SH-SY5Y (cell line): ENCODE measurements at regions not wholly inside any gene's neighbourhood (a gene's known extent, or its start where the extent isn't known, plus 50 kb on each side); places are given as distances from the start of the nearest gene placed in this dataset.

ENCODE experiments used
- GATA2 ChIP-seq: IDR thresholded peaks from 2 replicates; pipeline ENCODE4 v1.6.1; 2011; ENCODE audit warnings: mild to moderate bottlenecking, low read depth, low read length
- GATA3 ChIP-seq: IDR thresholded peaks from 2 replicates; pipeline ENCODE4 v1.6.1; 2011; ENCODE audit warnings: low read depth, mild to moderate bottlenecking, low read length, moderate library complexity

DNA sequence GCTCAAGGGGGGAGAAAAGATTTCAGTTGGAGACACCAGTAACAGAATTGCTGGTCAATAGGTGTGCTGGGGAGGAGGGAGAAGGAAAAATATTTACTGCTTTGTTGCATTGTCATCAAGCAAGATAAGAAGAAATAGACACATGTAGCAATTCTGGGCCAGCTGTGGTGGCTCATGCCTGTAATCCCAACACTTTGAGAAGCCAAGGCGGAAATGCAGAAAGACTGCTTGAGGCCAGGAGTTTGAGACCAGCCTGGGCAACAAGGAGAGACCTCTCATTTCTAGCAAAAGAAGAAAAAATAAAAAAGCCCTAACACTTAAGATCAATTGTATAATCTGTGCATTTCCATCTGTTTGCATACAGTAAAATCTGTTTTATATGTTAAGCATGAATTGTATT is 126.6 kb downstream of the ZFP64 start:
- TF ChIP-seq GATA2 (no peak), GATA3 (no peak)

DNA sequence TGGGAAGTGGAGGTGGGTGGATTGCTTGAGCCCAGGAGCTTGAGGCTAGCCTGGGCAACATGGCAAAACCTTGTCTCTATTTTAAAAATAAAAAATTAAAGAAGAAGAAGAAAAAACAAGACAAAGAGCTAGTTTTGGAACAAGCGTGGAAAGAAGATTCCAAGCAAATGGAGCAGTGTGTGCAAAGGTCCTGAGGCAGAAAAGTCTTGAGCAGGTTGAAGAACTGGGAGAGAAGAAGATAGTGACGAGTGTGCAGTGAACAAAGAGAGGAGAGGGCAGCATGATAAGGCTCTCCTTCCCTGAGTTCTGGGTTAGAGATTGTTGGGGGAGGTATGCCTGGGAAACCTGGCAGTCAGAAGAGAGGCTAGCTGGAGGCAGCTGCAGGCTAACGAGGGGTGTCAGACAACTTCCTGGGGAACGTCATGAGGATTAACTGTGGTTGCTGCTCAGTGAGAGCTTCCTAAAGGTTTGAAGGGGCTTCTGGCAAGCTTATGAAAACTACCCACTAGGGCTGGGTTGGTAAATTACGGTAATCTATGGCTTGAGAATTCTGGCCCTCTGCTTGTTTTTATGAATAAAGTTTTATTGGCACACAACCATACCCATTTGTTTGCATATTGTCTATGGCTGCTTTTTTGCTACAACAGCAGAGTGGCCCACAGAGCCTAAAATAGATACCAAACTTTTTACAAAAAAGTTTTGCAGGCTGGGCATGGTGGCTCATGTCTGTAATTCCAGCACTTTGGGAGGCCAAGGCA is 128.9 kb downstream of the ZFP64 start:
- TF ChIP-seq GATA2: no peak
- TF ChIP-seq GATA3: no peak

DNA sequence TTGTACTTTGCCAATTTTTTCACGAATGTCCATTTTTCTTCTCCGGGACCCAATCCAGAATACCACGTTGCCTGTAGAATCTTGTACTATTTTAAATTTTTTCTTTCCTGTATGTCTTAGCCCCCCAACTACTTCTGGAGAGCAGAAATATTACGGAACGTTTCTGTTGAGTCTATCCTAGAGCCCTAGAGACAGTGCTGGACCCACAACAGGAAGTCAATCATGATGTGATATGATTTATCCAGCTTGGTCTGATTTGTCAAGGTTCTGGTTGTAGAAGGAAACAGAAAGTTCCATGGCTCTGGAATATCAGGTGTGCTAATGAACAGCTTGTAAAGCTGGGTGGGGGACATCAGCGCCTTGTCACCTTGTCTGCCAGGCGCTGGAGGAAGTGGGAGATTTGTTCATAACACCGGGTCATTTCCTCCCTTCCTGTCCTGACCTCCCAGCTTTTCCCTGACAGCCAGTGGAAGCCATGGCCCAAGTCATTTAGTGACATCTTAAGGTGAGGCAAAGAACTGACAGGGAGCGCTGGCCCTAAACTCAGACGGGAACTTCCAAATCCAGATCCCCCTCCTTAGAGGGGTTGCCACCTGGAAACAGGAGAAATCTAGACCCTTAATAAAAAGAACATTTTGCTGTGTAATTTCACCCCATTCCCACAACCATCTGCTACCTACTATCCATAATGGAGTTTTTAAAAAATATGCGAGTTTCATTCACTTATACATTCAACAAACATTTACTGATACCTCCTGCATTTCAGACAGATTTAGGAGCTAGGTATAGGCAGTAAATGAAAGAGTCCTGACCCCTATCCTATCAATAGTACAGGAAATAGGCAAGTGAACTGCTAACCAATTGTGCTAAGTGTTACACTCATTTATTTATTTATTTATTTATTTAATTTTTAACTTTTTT is 130.5 kb downstream of the ZFP64 start:
- no peak for TF ChIP-seq GATA2
- TF ChIP-seq GATA3: no peak

DNA sequence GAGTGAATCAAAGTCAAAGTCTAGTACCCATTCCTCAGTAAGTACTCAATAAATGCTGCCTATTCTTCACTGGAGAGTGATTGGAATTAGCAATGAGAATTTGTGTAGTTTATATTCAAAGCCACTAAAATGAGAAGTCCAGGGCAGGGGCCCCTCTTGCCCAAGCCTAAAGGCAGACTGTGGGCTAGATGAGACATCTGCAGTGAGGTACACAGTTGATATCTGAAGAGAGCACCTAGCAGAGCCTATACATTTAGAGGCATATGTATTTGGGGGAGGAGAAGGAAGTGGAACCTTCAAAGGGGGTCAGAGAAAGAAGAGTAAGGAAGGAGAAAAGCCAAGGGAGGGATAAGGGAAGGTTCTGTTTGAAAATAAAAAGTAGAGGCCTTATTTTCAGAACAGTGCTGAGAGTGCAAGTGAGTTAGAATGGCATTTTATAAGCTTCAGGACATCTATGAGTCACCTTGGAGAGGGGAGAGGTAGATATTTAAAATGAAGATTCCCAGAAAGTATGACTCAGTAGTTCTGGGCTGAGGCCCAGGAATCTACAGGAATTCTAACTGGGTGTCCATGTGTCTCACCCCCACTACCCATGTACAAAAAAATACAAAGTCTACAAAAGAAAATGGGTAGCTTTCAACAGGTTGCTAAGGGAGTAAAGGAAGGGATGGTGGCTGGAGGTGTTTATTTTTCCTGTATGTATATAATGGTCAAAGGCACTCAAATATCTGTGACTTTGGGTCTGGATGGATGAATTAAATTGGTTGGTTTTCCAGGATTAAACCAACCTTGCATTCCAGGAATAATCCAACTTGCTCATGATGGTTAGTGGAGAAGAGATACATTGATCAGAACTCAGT is 135.1 kb downstream of the ZFP64 start:
- TF ChIP-seq GATA2 (no peak), GATA3 (no peak)

DNA sequence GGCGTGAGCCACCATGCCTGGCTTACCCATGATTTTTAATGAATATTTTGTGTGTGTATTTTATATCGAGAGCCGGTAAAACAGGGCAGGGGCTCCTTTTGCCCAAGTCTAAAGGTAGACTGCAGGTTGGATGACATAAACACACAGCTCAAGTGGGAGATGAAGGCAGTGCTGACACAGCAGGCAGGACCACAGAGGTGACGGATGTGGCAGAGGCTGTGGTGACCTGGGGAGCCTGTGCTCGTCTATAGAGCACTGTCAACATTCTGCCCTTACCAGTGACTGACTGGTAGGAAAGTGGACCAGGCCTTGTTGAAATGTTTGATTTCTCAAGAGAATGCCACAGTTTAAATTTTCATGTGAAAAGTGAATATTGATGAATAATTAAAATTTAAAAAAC is 137.5 kb downstream of the ZFP64 start:
- TF ChIP-seq GATA2 (no peak), GATA3 (no peak)

DNA sequence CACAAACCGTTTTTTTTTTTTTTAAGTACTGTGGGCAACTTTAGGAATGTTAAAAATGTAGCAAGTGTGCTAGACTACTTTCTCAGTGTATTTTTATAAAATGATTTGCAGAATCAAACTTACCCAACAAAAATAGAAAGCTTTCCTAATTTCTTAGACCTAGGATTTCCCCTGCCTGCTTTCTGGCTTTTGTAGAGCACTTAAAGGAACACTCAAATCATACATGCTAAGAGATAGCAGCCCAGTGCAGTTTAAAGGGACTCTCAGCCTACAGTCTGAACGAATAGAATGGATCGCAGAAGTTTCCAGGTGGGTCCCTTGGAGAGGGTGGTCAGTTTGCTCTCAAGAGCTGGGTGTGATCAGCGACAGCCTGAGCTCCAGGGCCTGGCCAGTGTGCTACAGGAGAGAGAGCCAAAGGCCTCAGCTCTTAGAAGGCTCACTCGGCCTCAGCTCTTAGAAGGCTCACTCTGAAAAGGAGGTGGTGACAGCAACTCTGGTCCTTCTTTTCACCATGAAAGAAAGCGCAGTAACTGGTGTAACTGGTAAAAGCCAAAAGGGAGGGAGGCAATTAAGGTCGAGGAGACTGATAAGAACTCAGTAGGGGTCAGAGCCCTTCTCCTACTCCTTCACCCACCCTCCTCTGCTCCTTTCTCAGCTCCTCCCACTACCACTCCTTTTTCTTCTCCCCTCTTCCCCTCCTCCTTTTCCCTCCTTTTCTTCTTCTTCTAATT is 142.4 kb downstream of the ZFP64 start:
- TF ChIP-seq GATA3 (no peak), GATA2 (no peak)

DNA sequence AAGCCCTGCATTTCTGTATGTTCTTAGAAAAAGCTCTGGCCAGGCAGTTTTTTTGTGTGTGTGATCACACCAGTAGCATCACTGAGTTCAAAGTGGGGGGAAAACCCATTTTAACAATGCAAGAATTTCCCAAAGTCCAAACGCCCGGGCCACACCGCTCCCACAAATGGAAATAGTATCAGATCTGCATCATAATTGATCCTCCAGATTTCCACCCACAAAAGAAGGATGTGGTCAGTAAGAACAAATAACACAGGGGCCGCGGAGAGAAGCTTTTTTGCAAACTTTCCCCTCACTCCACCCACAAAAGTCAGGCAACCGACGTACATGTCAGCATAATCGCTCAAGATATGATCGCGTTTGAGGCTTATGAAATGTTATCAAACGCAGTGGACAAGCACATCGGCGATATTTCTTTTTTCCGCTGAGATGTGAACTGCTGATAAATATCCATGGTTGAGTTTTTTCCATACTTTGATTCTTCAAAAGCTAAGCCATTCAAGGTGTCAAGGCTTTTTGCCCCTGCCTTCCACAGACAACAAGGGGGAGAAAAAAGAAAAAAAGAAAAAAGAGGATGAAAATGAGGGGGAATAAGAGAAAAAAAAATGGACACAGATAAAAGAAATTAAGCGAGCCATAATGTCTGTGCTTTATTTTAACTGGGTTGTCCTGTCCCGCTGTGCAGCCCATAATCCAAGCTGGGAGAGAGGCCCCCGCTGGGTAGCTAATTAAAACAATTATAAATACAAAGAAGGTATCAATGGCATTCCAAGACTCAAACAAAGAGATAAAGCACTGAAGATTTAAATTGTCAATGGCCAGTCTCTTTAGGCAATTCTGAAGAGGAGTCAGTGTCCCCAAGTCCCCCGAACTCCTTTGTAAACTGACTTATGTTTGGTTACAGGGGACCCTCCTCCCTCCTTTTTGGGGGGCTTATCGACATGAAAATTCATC is 143.5 kb downstream of the ZFP64 start:
- peak; percentile 84 for TF ChIP-seq GATA2
- peak; percentile 64 for TF ChIP-seq GATA3

DNA sequence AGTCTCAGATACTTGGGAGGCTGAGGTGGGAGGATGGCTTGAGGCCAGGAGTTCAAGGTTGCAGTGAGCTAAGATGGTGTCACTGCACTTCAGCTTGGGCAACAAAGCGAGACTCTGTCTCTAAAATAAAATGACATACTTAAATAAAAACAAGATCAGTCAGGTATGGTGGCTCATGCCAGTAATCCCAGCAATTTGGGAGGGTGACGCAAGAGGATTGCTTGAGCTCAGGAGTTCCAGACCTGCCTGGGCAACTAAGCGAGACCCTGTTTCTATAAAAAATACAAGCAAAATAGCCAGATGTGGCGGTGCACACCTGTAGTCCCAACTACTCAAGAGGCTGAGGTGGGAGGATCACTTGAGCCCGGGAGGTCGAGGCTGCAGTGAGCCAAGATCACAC is 149.6 kb downstream of the ZFP64 start:
- no peak for TF ChIP-seq GATA2
- no peak for TF ChIP-seq GATA3

DNA sequence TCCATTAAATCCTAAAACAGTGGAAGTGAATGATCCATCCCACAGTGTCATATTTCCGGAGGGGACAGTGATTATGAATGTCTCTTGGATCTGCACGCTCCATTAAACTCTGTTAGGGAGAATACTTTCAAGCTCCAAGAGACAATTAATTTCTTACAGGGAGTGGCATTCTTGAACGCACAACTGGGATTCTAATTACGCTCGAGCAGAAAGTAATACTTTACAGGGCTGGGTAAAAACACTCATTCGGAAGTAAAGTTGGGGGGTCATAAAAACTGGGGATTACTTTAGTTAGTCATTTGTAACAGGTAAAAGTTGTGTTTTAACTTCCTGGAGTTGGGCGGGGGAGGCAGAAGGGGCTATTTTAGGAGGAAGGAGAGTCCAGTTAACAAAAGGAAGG is 151.8 kb downstream of the ZFP64 start:
- no peak for TF ChIP-seq GATA2
- TF ChIP-seq GATA3: no peak

DNA sequence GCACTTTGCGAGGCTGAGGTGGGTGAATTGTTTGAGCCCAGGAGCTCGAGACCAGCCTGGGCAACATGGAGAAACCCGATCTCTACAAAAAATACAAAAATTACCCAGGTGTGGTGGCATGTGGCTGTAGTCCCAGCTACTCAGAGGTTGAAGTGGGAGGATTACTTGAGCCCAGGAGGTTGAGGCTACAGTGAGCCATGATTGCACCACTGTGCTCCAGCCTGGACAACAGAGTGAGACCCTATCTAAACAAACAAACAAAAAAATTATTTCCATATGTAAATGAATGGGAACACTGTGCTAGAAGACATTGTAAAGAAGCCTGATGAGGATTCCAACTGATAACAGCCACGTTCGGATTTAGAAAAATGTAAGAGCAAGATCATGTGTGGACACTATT is 154.2 kb downstream of the ZFP64 start:
- TF ChIP-seq GATA3 (no peak), GATA2 (no peak)

DNA sequence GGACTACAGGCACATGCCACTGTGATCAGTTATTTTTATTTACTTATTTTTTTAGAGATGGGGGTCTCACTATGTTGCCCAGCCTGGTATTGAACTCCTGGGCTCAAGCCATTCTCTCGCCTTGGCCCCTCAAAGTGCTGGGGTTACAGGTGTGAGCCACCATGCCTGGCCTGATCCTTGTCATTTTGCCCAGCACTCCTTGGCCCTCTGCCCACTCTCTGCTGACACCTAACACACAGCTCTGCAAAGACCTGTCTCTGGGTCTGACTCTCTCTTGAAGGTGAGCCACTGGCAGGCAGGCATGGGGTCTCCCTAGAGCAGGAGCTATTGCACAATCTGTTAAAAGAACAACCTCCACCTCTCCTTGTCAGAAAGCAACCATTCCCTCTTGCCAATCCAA is 155.6 kb downstream of the ZFP64 start:
- TF ChIP-seq GATA3: no peak
- TF ChIP-seq GATA2: no peak

DNA sequence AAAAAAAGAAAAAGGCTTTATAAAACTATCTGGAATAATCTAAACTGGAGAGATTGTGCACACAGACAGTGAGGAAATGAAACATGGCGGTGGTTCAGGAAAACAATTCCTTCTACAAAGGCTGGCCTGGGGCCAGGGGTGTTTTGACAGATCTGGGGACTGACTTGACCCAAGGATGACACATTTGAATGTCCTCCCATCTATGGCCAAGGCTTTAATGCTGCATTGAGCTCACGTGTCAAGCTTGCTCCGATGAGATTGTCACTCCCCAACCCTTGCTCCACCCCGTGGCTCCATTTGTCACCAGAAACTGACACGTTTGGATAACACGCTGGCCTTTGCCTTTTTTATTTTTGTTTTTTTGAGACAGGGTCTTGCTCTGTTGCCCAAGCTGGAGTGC is 156.1 kb downstream of the ZFP64 start:
- TF ChIP-seq GATA3 (no peak), GATA2 (no peak)

DNA sequence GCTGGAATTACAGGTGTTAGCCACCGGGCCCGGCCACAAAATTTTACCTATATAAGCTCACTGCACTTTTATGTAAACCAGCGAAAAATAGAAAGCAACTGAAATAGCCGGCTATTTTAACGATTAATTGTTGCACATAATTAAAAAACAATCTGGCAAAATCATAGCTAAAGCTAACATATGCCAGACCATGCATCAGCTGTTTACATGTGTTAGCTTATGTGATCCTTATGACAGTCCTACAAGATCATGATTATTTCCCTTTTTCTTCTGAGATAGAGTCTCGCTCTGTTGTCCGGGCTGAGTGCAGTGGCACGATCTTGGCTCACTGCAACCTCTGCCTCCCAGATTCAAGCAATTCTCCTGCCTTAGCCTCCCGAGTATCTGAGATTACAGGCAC is 157.0 kb downstream of the ZFP64 start:
- TF ChIP-seq GATA2 (no peak), GATA3 (no peak)
